ENCODE measurements at regions not wholly inside any gene's neighbourhood (a gene's known extent, or its start where the extent isn't known, plus 50 kb on each side); places are given as distances from the start of the nearest gene placed in this dataset.

- BruUV-seq (replicated peaks), result no TSS peak
- SMC1A ChIA-PET (ENCODE audit: uncharacterized antibody, unreplicated experiment), result no interaction called here
- no peaks in the 10 kb centered on the region for H3K79me2 ChIP-seq (ENCODE audit: control insufficient read depth, insufficient read depth, low read length)
- RAD21 ChIA-PET (ENCODE audit: unreplicated experiment), result no interaction called here
- POLR2A ChIA-PET, result no interaction called here
- FAIRE-seq (no peak), ATAC-seq (no peak), DNase-seq (ENCODE audit: low read depth, low spot score) (no peak)
- H3K27me3 ChIP-seq (replicated peaks in 1 of 2; ENCODE audit: control insufficient read depth in 2 of 2, insufficient read depth in 2 of 2, low read length in 1 of 2), result peaks cover 0 to 5% of the 10 kb centered on the region in 2 experiments; a peak in 2 of 4 replicates
- no peak overlapping the region for H2AFZ ChIP-seq (ENCODE audit: control insufficient read depth, low read depth, low read length)
- TF ChIP-seq ZNF384 (IDR thresholded peaks at IDR 0.05; ENCODE audit: borderline replicate concordance, low read depth, low read length), result no peak
- no peak for TF ChIP-seq PAX5 (IDR thresholded peaks at IDR 0.05; ENCODE audit: borderline replicate concordance, low read depth, low read length)
- TF ChIP-seq, protein P1, sequence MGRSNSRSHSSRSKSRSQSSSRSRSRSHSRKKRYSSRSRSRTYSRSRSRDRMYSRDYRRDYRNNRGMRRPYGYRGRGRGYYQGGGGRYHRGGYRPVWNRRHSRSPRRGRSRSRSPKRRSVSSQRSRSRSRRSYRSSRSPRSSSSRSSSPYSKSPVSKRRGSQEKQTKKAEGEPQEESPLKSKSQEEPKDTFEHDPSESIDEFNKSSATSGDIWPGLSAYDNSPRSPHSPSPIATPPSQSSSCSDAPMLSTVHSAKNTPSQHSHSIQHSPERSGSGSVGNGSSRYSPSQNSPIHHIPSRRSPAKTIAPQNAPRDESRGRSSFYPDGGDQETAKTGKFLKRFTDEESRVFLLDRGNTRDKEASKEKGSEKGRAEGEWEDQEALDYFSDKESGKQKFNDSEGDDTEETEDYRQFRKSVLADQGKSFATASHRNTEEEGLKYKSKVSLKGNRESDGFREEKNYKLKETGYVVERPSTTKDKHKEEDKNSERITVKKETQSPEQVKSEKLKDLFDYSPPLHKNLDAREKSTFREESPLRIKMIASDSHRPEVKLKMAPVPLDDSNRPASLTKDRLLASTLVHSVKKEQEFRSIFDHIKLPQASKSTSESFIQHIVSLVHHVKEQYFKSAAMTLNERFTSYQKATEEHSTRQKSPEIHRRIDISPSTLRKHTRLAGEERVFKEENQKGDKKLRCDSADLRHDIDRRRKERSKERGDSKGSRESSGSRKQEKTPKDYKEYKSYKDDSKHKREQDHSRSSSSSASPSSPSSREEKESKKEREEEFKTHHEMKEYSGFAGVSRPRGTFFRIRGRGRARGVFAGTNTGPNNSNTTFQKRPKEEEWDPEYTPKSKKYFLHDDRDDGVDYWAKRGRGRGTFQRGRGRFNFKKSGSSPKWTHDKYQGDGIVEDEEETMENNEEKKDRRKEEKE (IDR thresholded peaks at IDR 0.05), result no peak
- TF ChIP-seq, protein P2, sequence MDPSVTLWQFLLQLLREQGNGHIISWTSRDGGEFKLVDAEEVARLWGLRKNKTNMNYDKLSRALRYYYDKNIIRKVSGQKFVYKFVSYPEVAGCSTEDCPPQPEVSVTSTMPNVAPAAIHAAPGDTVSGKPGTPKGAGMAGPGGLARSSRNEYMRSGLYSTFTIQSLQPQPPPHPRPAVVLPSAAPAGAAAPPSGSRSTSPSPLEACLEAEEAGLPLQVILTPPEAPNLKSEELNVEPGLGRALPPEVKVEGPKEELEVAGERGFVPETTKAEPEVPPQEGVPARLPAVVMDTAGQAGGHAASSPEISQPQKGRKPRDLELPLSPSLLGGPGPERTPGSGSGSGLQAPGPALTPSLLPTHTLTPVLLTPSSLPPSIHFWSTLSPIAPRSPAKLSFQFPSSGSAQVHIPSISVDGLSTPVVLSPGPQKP (IDR thresholded peaks at IDR 0.05; ENCODE audit: low read depth, low read length), result no peak
- no peak for TF ChIP-seq CREM (IDR thresholded peaks at IDR 0.05; ENCODE audit: low read depth)
- TF ChIP-seq ZBTB40 (IDR thresholded peaks at IDR 0.05; ENCODE audit: borderline replicate concordance), result no peak
- TF ChIP-seq KAT2A (conservative IDR thresholded peaks at IDR 0.05; ENCODE audit: control insufficient read depth, low read depth, low read length), result no peak
- H3K9ac ChIP-seq (ENCODE audit: control insufficient read depth, insufficient read depth, low read length), result no peak overlapping the region
- no peak overlapping the region for H3K27ac ChIP-seq (ENCODE audit: control insufficient read depth, insufficient read depth)
- intact Hi-C loops (cut with micrococcal nuclease; ENCODE audit: unreplicated experiment), result no loop called here
- no peak overlapping the region for H3K4me3 ChIP-seq
- no peaks in the 10 kb centered on the region for H4K20me1 ChIP-seq (ENCODE audit: control insufficient read depth, insufficient read depth)
- no peaks in the 10 kb centered on the region for H3K36me3 ChIP-seq (ENCODE audit: control insufficient read depth in 2 of 2, insufficient read depth in 2 of 2, low read length in 1 of 2)
- H3K4me1 ChIP-seq (ENCODE audit: control insufficient read depth, insufficient read depth, low read length), result no peaks in the 10 kb centered on the region
- in situ Hi-C loops (cut with MboI), result no loop called here
- no peak overlapping the region for H3K4me2 ChIP-seq (ENCODE audit: control insufficient read depth, insufficient read depth)
- WGBS (ENCODE audit: insufficient coverage, insufficient replicate concordance, low lambda C conversion rate, missing lambda C conversion rate), result 28% methylated on average over 9 of the region's 9 CpGs
- H3K9me3 ChIP-seq (replicated peaks; ENCODE audit: control insufficient read depth, insufficient read depth, low read length), result no peaks in the 10 kb centered on the region
- CTCF ChIA-PET, result interaction anchor here (1.2 kb wide), 1 partner anchor 180 kb away, joined by 3 read pairs; no protein-coding TSS in a partner anchor
Measured at GRCh38 chr6:33949877-33950435, 146.2 kb upstream of the MLN start.
